SK-N-MC (cell line): ENCODE measurements at regions not wholly inside any gene's neighbourhood (a gene's known extent, or its start where the extent isn't known, plus 50 kb on each side); places are given as distances from the start of the nearest gene placed in this dataset.

ENCODE experiments used
- EZH2 ChIP-seq: fragments of 200-600 bp; sonication (generic); IDR thresholded peaks from one replicate; pipeline ENCODE4 v1.6.1; 2017; ENCODE audit warnings: antibody characterized with exemption
- POLR2AphosphoS5 ChIP-seq: IDR thresholded peaks from 2 replicates; pipeline ENCODE4 v1.6.1; 2012; ENCODE audit warnings: mild to moderate bottlenecking, low read depth, low read length, borderline replicate concordance

DNA sequence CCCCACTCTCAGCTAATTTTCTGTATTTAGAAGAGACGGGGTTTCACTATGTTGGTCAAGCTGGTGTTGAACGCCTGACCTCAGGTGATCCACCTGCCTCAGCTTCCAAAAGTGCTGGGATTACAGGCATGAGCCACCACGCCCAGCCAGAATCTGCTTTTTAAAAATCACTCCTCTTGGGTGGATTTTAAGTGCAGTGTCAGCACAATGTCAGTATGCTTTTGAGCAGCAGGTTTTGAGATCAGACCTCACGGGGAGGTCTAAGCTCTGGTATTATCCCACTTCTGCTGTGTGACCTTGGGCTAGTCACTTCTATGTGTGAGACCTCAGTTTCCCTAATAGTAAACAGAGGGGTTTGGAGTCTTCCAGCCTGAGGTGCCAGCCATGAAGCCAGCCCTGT lies 51.8 kb upstream of the GSC start:
- TF ChIP-seq EZH2 (no peak), POLR2AphosphoS5 (no peak)
